ENCODE measurements at regions not wholly inside any gene's neighbourhood (a gene's known extent, or its start where the extent isn't known, plus 50 kb on each side); places are given as distances from the start of the nearest gene placed in this dataset.

GRCh38 chr1:81455481-81455880, 345.3 kb upstream of the ADGRL2 start:
- no peak for TF ChIP-seq CTCF (IDR thresholded peaks at IDR 0.05 in 8 of 11, conservative IDR thresholded peaks at IDR 0.05 in 3 of 11)
- no peak for TF ChIP-seq POLR2AphosphoS5 (IDR thresholded peaks at IDR 0.05)
- TF ChIP-seq POLR2A (IDR thresholded peaks at IDR 0.05) = no peak
